Fibroblast of pulmonary artery (primary cell): ENCODE measurements at regions not wholly inside any gene's neighbourhood (a gene's known extent, or its start where the extent isn't known, plus 50 kb on each side); places are given as distances from the start of the nearest gene placed in this dataset.

Experiments
- DNase-seq: peaks from one replicate; pipeline ENCODE4 v3.0.0-alpha.2; 2010; ENCODE audit warnings: low read depth
- H3K4me3 ChIP-seq: replicated peaks from 2 replicates; pipeline ENCODE4 v1.5.1; 2011; ENCODE audit warnings: low read depth, mild to moderate bottlenecking, control low read depth, low read length, moderate library complexity
- CTCF ChIP-seq: IDR thresholded peaks from 2 replicates; pipeline ENCODE4 v1.5.1; 2011; ENCODE audit warnings: mild to moderate bottlenecking, control low read depth, low read length, inconsistent platforms; ENCODE audit errors: missing control alignments

GRCh38 chr12:68462803-68463202 lies 130.6 kb upstream of the MDM1 start:
- H3K4me3 ChIP-seq = no peak overlapping the region

GRCh38 chr12:68465227-68465626 lies 133.1 kb upstream of the MDM1 start:
- no peak for DNase-seq
- no peak for TF ChIP-seq CTCF
- H3K4me3 ChIP-seq = no peak overlapping the region

More at GRCh38 chr12:68462803-68463202, 130.6 kb upstream of the MDM1 start:
- TF ChIP-seq CTCF = no peak
- no peak for DNase-seq

GRCh38 chr12:68467514-68467913 lies 135.4 kb upstream of the MDM1 start:
- H3K4me3 ChIP-seq = no peak overlapping the region
- TF ChIP-seq CTCF = no peak
- DNase-seq = no peak

GRCh38 chr12:68468036-68468435 lies 135.9 kb upstream of the MDM1 start:
- DNase-seq = no peak
- TF ChIP-seq CTCF = no peak
- H3K4me3 ChIP-seq = no peak overlapping the region

- TF ChIP-seq CTCF = no peak
- no peak for DNase-seq
- no peak overlapping the region for H3K4me3 ChIP-seq
Observed at GRCh38 chr12:68469113-68469512, 137.0 kb upstream of the MDM1 start.

- no peak for DNase-seq
- no peak overlapping the region for H3K4me3 ChIP-seq
- TF ChIP-seq CTCF = no peak
Observed at GRCh38 chr12:68470664-68471328, 138.6 kb upstream of the MDM1 start.
